DMS 273 (cell line): ENCODE measurements at regions not wholly inside any gene's neighbourhood (a gene's known extent, or its start where the extent isn't known, plus 50 kb on each side); places are given as distances from the start of the nearest gene placed in this dataset.
"Not testable (repeated sequence)": the region's sequence is repeated elsewhere in the genome, so short reads cannot be mapped to it uniquely, and the experiment has no call there.

Source experiments
- DNase-seq: peaks from one replicate; lab custom pipeline; 2025; ENCODE audit not compliant: unreplicated experiment; lab: John Stamatoyannopoulos, UW

DNA sequence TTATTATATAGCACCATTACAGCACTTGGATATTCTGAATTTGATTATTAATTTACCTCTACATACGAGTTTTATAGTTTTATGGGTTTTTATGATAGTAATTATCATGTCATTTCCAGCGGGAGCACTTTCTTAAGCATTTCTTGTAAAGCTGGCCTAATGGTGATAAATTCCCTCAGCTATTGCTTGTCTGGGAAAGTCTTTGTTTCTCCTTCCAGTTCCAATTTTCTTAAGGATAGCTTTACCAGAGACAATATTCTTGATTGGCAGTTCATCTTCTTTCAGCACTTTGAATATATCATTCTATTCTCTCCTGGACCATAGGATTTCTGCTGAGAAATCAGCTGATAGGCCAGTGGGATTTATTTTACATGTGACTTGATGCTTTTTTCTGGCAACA lies 505.4 kb downstream of the TMEM232 start:
- DNase-seq: no peak

DNA sequence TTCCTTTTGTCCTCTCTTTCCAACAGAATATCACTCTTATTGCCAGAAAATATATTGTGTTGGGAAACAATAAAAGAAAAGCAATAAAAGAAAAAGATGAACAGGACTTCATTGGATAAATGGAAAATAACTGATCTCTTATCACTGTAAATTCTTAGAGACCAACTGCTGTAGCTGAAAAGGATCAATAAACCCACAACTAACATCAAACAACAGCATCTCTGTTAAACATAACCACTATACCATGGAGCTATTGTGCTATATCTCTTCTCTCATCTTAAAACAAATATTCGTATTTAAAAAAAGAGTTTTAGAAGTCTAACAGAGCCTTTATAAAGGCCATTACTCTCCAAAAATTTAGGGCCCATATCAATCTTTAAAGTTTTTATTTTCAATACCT lies 502.4 kb downstream of the TMEM232 start:
- DNase-seq: no peak

DNA sequence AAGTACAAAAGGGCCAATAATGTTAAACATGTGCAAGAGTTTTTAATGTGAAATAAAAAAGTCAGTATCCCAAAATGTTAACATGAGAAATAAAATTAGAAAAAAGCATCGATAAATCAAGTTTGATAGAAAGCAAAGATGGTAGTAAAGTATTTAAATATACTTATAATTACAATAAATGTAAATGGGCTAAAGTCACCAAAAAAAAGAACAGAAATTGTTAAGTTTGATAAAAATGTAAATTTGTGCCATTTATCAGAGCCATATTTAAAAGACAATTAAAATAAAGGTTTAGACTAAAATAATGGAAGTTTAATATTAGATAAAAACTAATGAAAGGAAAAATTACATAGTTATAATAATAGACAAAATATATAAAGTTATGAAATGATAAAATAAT lies 500.5 kb downstream of the TMEM232 start:
- DNase-seq: no peak

DNA sequence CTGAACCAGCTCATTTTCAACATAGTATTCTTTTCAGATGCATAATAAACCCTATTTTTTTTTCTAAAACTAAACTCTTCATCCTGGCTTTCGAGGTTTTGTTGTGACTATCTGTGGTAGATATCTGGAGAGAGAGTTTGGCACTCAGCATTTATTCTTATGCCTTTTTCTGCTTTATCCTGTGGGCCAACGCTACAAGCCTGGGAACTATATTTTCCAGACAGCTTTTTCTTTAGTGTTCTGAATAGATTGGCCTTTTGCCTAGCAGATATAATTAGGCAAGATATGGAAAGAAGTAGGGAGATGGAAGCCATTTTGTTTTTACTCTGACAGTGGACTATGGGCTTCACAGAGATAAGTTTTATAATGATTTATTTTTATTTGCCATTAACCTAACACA lies 486.7 kb downstream of the TMEM232 start:
- no peak for DNase-seq

DNA sequence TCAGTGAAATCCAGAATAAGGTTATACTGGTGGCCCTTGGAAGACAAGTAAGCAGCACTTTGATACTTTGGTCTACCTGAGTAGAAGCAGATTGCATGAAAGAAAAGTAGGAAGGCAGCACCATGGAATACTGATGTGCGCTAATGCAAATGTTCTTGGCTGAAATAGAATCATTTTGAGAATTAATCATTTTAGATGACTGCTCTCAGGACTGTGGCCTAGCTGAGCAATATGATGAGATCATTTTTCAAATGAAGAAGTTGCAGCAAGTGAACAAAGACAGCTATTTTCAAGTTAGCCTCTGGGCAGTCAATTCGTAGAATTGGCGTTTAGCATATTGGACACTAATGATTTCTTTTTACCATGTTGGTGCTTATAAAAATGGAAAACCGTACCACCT lies 483.5 kb downstream of the TMEM232 start:
- no peak for DNase-seq

DNA sequence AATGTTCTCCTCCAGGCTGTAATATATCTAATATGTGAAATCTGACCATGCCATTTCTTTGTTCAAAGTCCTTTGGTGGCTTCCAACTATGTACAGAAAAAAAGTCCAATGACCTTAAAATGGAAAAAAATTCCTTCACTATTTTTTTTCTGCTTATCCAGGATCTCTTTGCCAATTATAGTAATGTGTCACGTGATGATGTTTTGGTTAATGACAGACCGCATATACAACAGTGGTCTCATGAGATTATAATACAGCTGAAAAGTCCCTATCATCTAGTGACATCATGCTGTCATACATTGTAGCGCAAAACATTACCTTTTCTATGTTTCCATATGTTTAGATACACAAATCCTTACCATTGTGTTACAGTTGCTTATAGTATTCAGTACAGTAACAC lies 477.6 kb downstream of the TMEM232 start:
- DNase-seq: no peak

DNA sequence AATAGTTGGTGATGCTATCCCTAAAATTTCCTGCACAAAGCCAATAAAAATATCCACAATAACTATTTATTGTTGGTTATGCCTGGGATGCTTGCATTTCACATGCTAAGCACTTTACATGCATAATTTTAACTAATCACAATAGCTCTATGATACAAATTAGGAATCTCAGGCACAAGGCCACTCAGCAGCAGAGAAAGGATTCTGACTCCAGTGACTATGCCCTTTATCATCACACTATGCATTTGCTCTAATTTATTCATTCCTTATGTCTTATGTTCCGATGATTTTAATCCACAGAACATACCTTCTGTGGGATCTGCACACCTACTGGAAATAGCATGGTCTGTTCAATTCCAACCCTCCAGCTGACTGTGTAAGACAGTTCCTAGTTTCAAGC lies 476.1 kb downstream of the TMEM232 start:
- no peak for DNase-seq

DNA sequence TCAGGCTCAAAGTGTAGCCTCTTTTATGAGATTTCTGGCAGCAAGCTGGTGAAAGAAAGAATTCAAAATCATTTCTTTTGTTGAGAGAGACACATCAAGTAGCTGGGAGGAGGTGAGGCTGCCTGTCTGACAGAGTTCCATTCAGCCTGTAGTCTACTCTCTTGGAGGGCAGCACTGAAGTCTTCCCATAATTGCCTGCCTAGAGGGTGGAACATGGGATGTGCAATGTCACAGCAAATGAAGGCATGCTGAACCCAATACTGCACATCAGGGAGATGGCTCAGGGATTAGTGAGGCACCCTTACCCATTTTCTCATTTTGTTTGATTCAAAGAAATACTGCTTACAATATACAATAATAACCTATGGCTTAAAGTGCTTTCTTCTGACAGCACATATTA lies 475.7 kb downstream of the TMEM232 start:
- no peak for DNase-seq

DNA sequence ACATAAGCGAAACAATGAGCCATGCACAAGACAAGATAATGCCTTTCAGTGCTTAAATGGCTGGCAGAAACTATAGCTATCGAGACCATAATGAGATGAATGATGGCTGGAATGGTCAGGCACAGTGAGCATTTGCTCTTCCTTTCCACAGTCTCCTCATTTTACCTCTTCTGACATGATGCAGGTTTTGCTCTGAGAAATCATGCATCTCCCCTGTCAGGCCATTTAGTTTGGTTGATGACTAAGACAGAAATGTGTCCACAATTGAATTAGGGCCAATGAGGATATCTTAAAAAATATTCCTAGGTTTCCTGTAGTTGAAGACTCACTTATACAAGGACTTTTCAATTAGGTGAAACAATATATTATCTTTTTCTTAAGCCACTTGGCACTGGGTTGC lies 475.1 kb downstream of the TMEM232 start:
- no peak for DNase-seq

DNA sequence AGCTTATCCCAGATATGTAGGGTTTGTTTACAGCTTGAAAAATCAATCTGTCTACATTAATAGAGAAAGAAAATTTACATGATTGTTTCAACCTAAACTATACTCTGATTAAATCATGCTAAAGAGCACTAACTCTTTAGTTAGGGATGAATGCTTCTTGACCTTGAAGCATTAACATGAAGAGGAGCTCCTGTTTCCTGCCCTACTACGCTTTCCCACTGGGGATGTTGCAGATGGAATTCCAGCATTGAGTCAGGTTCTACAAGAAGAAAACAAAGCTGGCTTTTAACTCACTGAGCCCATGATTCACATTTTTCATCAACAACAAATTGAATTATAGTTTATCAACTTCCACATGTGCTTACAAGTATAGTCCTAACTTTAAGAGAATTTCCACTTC lies 471.3 kb downstream of the TMEM232 start:
- DNase-seq: no peak

DNA sequence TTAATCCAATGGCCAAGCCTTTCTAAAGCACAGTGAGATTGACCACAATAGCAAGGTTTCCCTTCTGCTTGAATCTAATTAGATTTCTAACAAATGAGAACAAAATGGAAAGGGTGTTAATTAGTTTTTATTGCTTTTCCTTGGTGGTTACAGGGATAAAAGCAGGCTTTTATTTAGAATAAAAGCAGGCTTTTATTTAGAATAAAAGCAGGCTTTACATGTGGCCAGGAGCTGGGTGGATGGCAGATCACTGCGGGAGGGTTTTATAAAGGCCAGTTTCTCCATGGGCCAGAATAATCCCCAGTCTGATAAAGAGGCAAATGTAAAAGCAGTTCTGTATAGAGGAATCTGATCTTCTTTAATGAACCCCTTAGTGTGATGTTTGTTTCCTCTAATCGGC lies 470.2 kb downstream of the TMEM232 start:
- no peak for DNase-seq

DNA sequence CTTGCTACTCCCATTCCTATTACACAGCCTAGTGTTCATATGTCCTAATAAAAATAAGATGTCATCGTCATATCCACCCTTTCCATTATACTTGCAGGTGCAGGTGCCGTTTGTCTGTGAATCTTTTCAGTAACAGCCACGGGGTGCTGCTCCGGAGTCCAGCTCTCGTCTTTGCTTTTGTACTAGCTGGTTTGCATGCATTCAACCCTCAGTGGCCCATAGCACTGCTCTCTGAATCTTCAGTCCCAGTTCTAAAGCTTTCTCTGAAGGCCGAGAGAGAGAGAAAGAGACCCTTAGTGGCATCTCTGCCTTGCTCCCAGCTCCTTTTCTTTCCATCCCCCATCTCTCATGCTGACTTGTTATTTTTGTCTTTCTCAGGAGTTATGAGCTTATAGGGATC lies 468.5 kb downstream of the TMEM232 start:
- DNase-seq: no peak

DNA sequence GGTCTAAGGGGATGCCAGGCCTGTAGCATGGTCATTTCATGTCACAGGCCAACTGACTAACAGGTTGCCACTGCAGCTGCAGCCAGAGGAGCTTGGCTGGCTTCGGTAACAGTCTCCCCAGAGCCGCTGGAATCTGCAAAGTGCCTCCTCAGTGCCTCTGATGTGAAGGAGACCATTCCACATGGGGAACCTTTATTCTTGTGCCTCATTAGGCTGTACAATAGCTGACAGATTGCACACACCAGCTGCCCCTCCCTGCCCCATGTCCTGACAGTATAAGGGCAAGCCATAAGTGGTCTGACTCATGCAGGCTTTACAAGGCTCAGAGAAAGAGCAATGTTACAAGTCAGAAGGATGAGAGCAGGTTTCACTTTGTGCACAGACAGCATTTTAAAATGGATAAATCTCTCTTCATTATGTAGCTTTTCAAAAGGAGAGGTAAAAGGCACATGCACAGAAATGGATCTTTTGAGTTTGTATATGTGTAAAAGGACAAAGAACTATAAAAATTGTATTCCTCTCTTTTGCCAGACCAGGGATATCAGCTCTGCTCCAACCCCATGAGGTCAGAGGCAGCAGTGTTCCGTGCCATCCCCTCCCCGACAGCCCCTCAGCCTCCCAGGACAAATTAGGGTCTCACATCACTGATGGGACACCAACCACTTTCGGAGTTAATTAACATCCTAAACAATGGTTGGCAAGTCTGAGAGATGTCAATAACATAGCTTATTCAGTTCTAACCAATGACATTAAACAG lies 467.8 kb downstream of the TMEM232 start:
- peak; percentile 92 for DNase-seq

DNA sequence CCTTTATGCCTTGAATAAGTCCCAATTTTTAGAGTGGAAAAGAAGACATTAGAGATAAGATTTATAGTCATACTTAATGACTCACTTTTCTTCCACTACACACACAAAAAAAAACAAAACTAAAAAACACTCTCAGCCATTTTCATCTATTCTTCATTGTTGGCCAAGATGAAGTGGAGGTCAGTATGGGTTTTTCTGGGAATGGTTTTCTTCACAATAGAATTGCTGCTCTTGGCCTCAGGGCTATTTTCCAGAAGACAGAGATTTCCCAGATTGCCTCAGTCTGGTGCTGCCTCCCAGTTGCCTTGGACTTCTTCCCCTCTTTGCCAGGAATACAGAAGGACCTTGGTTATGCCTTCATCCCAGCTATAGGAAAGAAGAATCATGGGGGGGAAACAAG lies 463.7 kb downstream of the TMEM232 start:
- no peak for DNase-seq

DNA sequence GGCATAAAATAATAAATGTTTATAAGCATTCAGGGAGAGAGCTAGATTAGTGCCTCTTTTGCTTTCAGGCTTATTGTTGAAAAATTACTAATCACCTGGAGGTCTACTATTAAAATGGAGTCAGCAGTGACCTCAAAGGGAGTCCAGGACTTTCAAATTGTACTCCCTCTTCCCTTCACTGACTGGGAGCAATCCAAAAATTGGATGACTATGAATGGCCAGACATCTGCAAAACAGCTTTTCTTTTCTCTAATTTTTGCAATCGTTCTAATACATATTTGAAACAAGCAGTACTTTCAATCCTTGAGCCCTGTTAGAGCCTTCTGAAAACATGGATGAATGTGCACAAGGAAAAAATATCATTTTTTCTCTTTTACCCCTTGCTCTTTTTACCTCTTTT lies 461.8 kb downstream of the TMEM232 start:
- DNase-seq: no peak

DNA sequence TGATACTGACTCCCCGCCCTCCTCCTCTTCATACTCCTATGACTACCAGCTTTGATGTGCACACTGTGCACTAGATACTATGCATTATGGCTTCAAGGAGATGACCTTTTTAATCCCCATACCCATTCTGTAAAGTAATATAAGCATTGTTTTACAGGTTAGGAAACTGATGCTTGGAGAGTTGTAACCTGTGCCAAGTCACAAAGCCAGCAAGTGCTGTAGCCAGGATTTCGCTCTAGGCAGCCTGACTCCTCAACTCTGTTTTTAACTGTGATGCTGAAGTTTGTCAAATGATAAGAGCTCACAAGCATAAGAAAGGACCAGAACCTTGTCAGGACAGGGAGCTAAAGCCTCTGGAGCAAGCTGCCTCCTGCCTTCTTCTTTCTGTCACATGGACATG lies 461.3 kb downstream of the TMEM232 start:
- no peak for DNase-seq

DNA sequence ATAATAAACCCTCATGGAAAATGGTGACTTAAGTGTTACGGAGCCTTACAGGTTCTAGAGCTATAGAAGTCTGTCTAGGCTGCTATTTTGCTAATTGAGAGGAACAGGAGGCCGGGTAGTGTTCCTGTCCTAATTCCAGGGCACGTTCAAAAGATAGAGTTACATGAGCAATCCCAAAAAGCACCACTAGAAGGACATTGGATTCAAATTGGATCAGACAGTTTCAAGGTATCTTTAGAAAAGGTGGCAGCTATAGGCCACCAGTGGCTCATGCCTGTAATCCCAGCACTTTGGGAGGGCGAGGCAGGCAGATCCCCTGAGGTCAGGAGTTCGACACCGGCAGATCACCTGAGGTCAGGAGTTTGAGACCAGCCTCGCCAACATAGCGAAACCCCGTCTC lies 458.8 kb downstream of the TMEM232 start:
- no peak for DNase-seq

DNA sequence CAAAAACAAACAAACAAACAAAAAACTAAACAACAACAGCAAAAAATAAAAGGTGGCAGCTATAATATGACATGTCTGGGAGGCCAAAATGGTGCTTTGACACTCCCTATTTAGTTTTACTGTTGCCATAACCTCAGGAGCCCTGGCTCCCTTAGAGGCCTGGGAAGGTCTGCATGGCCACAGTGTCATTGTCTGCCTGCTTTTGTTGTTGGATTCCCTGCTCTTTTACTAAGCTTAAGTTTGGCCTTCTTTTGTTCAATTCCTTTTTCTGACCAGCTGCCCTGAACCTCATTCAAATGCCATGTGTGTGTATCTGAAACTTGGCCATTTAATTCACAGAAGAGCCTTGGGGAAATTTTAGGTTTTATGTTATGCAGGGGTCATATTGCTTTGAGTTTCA lies 458.2 kb downstream of the TMEM232 start:
- DNase-seq: no peak

DNA sequence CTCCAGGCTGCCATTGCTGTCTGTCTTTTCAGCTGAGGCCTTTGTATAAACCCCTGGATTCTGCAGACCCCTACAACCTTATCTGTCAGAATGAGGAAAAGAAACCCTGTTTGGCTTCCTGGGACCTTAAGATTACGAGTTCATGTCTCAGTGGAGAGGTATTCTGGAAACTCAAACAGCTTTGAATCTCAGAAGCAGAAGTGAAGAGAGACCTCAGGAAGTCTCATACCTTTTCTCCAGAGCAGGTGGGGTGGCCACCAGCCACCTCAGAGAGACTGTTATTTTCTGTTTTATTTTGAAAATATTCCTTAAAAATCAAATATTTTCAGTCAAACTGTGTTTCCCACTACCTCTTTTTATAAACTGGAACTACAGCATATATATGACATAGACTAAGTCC lies 457.5 kb downstream of the TMEM232 start:
- no peak for DNase-seq

DNA sequence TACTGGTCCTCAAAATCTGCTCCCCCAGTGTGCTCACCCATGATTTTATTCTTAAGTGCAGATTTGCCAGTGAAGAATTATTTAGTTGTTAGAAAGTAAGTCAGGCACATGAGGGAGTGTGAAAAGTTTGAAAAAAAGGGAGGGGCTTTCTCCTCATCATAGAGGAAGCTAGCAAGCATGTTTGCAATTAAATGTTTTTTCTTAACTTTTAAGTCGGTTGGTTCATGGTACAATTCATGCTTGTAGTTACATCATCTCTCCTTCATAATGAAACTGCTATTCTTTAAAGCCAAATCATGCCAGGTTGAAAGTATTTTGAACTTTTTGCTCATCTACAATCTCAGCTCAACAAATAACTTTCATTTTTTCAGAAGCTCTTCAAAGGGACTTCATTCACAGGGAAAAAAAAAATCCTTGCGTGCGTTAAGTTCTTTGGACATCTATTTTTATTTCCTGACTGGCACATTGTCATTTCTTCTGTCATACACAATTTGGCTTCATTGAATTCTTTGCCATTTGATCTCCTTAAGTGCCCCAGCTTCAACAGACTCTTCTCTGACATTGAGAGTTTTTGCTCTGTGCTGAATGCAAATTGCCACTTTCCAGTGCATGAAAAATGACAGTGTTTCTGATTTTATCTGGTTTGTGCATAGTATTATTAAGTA lies 456.9 kb downstream of the TMEM232 start:
- no peak for DNase-seq

DNA sequence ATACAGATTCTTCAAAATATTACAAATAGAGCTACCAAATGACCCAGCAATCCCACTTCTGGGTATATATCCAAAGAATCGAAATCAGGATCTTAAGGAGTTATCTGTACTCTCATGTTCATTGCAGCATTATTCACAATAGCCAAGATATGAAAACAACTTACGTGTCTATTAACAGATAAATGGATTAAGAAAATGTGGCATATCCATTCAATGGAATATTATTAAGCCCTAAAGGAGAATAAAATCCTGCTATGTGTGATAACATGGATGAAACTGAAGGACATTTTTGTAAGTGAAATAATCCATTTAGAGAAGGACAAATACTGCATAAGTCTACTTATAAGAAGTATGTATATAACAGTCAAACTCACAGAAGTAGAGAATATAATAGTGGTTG lies 450.6 kb downstream of the TMEM232 start:
- no peak for DNase-seq

DNA sequence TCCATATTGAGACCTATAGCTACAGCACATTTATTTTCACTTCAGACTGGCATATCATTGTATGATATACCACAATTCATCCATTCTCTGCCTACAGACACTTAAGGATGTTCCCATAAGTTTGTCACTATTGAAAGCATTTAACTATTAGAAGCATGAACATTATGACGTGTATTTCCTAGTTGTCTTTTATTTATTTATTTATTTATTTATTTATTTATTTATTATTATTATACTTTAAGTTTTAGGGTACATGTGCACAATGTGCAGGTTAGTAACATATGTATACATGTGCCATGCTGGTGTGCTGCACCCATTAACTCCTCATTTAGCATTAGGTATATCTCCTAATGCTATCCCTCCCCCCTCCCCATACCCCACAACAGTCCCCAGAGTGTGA lies 448.0 kb downstream of the TMEM232 start:
- DNase-seq: not testable (repeated sequence)

DNA sequence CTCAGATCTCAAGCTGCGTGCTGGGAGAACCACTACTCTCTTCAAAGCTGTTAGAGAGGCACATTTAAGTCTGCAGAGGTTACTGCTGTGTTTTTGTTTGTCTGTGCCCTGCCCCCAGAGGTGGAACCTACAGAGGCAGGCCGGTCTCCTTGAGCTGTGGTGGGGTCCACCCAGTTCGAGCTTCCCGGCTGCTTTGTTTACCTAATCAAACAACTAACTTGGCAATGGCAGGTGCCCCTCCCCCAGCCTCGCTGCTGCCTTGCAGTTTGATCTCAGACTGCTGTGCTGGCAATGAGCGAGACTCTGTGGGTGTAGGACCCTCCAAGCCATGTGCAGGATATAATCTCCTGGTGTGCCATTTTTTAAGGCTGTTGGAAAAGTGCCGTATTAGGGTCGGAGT lies 442.4 kb downstream of the TMEM232 start:
- DNase-seq: not testable (repeated sequence)
